ENCODE measurements at regions not wholly inside any gene's neighbourhood (a gene's known extent, or its start where the extent isn't known, plus 50 kb on each side); places are given as distances from the start of the nearest gene placed in this dataset.
"Not testable (repeated sequence)": the region's sequence is repeated elsewhere in the genome, so short reads cannot be mapped to it uniquely, and the experiment has no call there.

DNA sequence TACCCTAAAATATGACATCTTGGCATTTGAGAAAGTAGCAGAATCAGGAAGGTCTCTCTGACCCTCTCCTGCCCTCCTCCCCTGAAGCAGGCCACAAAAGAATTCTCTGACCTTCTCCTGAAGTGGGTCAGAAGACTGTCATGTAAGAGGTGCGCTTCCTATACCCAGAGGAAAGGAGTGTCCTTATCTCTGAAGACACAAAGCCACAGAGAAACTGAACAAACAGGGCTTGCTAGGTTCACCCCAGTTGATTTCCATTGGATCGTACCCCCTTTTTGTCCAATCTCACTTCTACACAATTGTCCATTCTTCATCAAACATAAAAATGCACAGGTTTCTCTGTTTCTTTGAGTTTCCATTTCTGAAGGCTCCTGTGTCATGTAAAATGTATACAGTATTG is 272.0 kb upstream of the SOX4 start:
- Mint-ChIP-seq H3K27ac (no peak overlapping the region), H3K27me3 (no peaks in the 10 kb centered on the region), H3K4me3 (no peak overlapping the region), H3K36me3 (ENCODE audit: low read depth) (no peaks in the 10 kb centered on the region), H3K9me3 (no peaks in the 10 kb centered on the region), H3K4me1 (no peaks in the 10 kb centered on the region)
- no peak for ATAC-seq (replicated peaks)

DNA sequence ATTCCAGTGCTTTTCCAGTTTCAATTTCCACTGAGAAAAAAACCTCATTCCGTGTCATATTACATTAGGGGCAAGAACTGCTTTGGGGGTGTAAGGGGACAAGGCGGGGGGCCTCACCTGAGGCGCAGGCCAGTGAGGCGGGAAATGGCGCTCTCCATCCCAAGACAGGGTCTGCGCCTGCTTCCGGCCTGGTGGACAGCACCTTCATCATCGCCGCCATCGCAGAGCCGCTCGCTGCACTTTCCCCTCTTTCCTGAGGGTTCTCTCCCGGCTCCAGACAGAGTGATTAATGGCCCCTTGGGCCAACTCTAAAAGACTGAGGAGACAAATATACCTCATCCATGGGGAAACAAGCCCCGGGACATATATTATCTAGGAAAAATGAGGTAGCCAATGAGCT is 270.0 kb upstream of the SOX4 start:
- H3K27me3 Mint-ChIP-seq, result no peaks in the 10 kb centered on the region
- no peak overlapping the region for H3K4me3 Mint-ChIP-seq
- no peaks in the 10 kb centered on the region for H3K9me3 Mint-ChIP-seq
- no peak overlapping the region for H3K27ac Mint-ChIP-seq
- no peaks in the 10 kb centered on the region for H3K36me3 Mint-ChIP-seq (ENCODE audit: low read depth)
- H3K4me1 Mint-ChIP-seq, result no peaks in the 10 kb centered on the region
- ATAC-seq (replicated peaks), result no peak

DNA sequence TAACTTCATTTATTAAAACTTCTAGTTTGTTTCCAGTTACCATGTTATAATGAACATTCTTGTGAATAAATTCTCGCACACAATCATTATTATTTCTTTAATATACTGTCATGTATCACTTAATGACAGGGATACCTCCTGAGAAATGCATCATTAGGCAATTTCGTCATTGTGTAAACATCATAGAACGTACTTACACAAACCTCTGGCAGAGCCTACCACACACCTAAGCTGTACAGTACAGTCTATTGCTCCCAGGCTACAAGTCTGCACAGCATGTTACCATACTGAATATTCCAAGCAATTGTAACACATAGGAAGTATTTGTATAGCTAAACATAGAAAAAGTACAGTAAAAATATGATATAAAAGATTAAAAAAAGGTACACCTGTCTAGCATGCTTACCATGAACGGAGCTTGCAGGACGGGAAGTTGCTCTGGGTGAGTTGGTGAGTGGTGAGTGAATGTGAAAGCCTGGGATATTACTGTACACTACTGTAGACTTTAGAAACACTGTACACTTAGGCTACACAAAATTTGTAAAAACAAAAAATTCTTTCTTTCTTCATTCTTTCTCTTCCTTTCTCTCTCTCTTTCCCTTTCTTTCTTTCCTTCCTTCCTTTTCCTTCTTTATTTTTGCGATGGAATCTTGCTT is 268.2 kb upstream of the SOX4 start:
- Mint-ChIP-seq H3K36me3 (ENCODE audit: low read depth) (no peaks in the 10 kb centered on the region), H3K4me3 (no peak overlapping the region), H3K4me1 (no peaks in the 10 kb centered on the region), H3K27ac (no peak overlapping the region), H3K9me3 (no peaks in the 10 kb centered on the region), H3K27me3 (no peaks in the 10 kb centered on the region)
- ATAC-seq (replicated peaks), result peak; percentile 58

DNA sequence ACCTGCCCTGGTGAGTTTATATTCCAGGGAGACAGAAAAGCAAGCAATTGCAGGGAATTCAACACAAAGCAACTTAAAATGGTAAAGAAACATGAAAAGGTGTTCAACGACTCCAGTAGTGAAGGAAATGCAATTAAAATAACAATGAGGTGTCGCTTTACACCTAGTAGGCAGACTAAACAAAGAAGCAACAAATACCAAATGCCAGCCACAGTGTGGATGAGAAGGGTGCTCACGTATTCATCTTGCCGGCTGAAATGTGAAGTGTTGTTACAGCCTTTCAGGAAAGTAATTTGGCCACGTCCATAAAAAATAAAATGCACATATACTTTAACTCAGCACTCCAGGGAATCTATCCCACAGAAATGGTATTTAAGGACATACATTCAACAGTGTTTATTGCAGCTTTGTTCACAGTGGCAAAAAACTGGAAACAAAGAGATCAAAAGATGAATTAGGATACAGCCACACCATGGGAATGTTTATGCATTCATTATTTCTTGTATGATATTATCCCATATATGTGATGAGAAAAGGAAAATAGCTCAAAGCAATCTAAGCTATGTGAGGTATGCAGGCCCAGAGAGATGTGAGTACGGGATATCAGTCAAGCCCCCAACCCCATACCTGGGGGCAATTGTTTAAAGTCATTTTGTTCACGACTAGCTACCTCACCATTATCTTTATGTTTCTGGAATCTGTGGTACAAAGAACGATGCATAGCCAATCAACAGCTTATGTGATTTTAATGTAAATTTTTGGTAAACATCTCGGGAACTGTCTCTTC is 266.0 kb upstream of the SOX4 start:
- no peak for ATAC-seq (replicated peaks)
- Mint-ChIP-seq H3K27me3 (no peaks in the 10 kb centered on the region), H3K27ac (no peak overlapping the region), H3K9me3 (no peaks in the 10 kb centered on the region), H3K4me1 (no peaks in the 10 kb centered on the region), H3K36me3 (ENCODE audit: low read depth) (no peaks in the 10 kb centered on the region), H3K4me3 (no peak overlapping the region)

DNA sequence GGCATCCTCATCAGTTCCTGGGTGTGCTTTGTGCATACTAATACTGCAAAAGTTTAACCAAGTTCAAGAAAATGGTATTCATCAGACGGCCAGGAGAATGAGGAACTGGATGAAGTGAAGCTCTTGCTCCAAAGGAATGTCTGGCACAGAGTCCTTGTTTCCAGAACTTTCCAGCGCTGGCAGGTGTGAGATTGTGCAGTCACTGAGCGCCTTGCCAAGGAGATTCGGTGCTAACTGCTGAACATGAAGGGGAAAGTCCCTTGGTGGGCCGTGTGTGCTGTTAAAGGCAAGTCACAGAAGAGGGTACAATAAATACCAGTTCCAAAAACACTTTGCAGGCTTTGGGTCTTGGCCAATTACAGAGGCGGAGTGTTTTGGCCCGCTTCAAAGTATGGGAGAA is 262.3 kb upstream of the SOX4 start:
- Mint-ChIP-seq H3K4me3 (no peak overlapping the region), H3K36me3 (ENCODE audit: low read depth) (no peaks in the 10 kb centered on the region), H3K9me3 (no peaks in the 10 kb centered on the region), H3K4me1 (no peaks in the 10 kb centered on the region), H3K27me3 (no peaks in the 10 kb centered on the region), H3K27ac (no peak overlapping the region)
- no peak for ATAC-seq (replicated peaks)

DNA sequence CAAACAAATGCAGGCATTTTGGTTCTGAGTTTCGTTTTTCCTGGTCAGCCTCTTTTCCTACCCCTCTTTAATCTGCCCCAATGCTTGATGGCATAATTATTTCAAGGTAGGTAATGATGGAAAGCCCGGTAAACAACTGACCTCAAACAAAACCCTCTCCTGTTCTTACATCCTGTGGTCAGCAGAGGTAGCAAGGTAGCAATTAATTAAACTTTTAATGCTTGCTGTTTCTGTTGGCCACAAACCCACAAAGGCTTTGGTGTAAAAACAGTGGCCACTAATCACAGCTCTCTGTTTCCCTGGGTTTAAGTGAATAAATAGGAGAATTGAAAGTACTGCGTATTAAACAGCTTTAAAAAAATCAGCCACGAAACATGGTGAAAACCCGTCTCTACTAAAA is 261.5 kb upstream of the SOX4 start:
- no peaks in the 10 kb centered on the region for H3K27me3 Mint-ChIP-seq
- no peaks in the 10 kb centered on the region for H3K9me3 Mint-ChIP-seq

DNA sequence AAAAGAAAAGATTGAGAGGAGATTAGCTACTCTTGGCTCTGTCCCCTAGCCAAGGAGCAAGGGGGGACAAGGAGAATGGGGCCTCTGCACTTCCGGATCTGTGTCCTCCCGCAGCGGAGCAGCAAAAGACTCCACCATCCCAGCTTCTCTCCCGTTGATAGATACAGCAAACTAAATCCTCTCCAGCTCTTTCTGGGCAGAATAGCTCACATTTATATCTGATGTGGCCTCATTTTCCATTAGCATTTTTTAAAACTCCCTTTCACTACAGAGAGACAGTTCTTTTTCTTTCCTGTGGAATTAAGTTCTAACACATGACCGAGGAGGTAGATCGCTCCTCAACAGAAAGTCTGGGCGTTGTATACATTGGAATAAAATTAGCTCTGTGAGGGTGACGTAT is 260.9 kb upstream of the SOX4 start:
- Mint-ChIP-seq H3K27ac (no peak overlapping the region), H3K4me1 (no peaks in the 10 kb centered on the region), H3K9me3 (no peaks in the 10 kb centered on the region), H3K36me3 (ENCODE audit: low read depth) (no peaks in the 10 kb centered on the region), H3K4me3 (no peak overlapping the region), H3K27me3 (no peaks in the 10 kb centered on the region)
- no peak for ATAC-seq (replicated peaks)

More for the DNA sequence above, 261.5 kb upstream of the SOX4 start:
- no peak overlapping the region for H3K27ac Mint-ChIP-seq
- H3K4me1 Mint-ChIP-seq, result no peaks in the 10 kb centered on the region
- ATAC-seq (replicated peaks), result no peak
- H3K4me3 Mint-ChIP-seq, result no peak overlapping the region
- H3K36me3 Mint-ChIP-seq (ENCODE audit: low read depth), result no peaks in the 10 kb centered on the region

DNA sequence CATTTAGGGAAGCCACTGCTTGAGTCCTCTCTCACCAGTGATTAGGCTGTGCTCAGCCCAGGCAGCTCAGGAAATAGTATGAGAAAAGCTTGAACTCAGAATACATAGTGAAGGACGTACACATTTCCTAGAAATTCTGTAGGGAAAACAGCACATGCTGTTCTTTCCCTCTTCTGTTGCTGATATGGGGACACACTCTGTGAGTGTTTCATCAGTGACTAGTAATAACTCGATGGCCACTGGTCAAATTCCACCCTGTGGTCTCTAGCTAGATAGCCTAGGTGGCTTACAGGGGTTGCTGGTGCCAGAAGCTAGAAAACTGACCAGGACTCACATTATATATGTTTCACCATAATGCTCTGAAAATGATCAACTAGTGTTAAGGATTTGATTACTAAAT is 259.8 kb upstream of the SOX4 start:
- no peaks in the 10 kb centered on the region for H3K9me3 Mint-ChIP-seq
- no peak overlapping the region for H3K4me3 Mint-ChIP-seq
- no peak for ATAC-seq (replicated peaks)
- no peak overlapping the region for H3K27ac Mint-ChIP-seq
- H3K4me1 Mint-ChIP-seq, result no peaks in the 10 kb centered on the region
- no peaks in the 10 kb centered on the region for H3K27me3 Mint-ChIP-seq
- H3K36me3 Mint-ChIP-seq (ENCODE audit: low read depth), result no peaks in the 10 kb centered on the region

DNA sequence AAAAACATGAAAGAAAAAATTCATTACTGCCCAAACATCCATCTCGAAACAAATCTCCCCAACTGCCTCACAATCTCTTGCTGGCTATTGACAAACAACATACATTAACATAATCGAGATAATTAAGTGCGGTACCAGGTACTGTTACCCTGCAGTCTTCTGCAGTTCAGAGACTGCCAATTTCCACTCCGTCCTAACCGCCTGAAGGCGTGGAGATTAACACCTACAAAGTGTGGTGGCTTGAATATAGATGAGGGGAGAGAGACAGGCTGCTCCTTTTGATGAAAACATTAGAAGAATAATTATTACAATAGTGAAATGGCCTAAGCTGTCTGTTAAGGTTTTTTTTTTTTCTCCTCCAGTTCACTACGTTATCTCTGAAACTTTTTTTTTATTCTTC is 258.9 kb upstream of the SOX4 start:
- Mint-ChIP-seq H3K4me3 (no peak overlapping the region), H3K36me3 (ENCODE audit: low read depth) (no peaks in the 10 kb centered on the region), H3K27ac (no peak overlapping the region), H3K4me1 (no peaks in the 10 kb centered on the region), H3K9me3 (no peaks in the 10 kb centered on the region), H3K27me3 (peaks cover 4% of the 10 kb centered on the region)
- no peak for ATAC-seq (replicated peaks)

DNA sequence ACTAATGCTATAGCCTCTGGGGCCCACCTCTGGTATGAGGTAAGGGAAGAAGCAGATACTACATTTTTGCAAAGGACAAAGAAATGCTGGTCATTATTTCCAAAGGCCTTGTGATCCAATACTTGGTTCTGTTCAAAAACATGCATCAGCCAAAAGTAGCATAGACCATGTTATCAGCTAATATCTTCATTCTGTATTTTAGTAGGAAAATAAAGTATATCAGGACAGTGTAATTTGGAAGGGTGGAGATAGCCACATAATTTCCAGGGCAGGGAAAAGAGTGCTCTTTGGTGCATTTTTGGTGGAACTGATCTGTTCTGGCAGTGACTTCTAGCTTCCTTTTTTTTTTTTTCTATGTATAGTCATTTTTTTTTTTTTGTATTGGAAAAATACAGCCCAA is 258.0 kb upstream of the SOX4 start:
- Mint-ChIP-seq H3K4me1 (no peaks in the 10 kb centered on the region), H3K4me3 (no peak overlapping the region), H3K36me3 (ENCODE audit: low read depth) (no peaks in the 10 kb centered on the region), H3K9me3 (no peaks in the 10 kb centered on the region), H3K27ac (no peak overlapping the region), H3K27me3 (peaks cover 6% of the 10 kb centered on the region)
- no peak for ATAC-seq (replicated peaks)

DNA sequence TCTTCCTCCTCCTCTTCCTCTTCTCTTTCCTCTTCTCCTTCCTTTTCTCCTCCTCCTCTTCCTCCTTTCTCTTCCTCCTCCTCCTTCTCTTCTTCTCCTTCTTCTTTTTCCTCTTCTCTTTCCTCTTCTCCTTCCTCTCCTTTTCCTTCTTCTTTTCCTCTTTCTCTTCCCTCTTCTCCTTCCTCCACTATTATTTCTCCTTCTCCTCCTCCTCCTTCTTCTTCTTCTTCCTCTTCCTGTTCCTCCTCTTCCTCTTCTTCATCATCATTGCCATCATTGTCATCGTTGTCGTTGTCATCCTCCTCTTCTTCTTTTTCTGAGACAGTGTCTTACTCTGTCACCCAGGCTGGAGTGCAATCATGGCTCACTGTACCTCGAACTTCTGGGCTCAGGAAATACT is 256.3 kb upstream of the SOX4 start:
- no peaks in the 10 kb centered on the region for H3K4me1 Mint-ChIP-seq
- no peak overlapping the region for H3K27ac Mint-ChIP-seq
- no peak overlapping the region for H3K4me3 Mint-ChIP-seq
- no peaks in the 10 kb centered on the region for H3K9me3 Mint-ChIP-seq
- H3K27me3 Mint-ChIP-seq, result peaks cover 6% of the 10 kb centered on the region
- H3K36me3 Mint-ChIP-seq (ENCODE audit: low read depth), result no peaks in the 10 kb centered on the region
- ATAC-seq (replicated peaks), result no peak

DNA sequence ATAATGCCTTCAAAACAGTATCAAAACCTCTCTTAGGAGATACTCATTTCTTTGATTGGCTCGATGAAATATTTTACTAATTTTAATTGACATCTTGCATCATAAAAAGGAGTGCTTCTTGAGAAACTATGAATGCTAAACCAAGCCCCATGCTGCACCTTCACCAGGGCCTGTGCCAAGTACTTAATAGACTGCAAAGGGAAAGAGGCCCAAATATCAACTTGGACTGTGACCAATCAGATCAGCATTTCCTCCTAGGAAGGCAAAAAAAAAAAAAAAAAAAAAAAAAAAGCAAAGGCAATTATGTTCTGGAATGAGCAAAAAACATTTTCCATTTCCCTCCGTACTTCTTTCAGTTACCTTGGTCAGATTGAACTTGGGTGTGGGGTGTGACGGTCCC is 253.0 kb upstream of the SOX4 start:
- Mint-ChIP-seq H3K4me1 (no peaks in the 10 kb centered on the region), H3K9me3 (no peaks in the 10 kb centered on the region), H3K4me3 (no peak overlapping the region), H3K27me3 (peaks cover 6% of the 10 kb centered on the region), H3K36me3 (ENCODE audit: low read depth) (no peaks in the 10 kb centered on the region), H3K27ac (no peak overlapping the region)
- no peak for ATAC-seq (replicated peaks)

DNA sequence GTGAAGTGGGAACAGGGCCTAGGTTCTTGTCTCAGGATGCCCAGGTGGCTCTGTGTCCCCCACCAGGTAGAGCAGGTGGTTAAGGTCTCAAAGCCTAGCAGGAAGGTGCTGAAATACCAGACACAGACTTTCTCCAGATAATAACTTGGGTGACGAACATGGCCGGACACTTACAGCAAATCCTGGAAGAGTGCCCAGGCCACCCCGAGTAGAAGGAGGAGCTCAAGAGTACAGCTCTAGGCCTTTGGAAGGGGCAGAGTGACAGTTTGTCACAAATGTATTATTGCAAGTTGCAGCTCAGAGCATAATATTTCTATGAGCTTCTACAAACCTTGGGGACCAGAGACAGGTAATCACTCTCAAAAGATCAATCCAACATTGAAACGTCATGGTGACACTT is 251.6 kb upstream of the SOX4 start:
- ATAC-seq (replicated peaks), result no peak
- no peak overlapping the region for H3K4me3 Mint-ChIP-seq
- no peak overlapping the region for H3K27ac Mint-ChIP-seq
- peaks cover 6% of the 10 kb centered on the region for H3K27me3 Mint-ChIP-seq
- H3K9me3 Mint-ChIP-seq, result no peaks in the 10 kb centered on the region
- H3K36me3 Mint-ChIP-seq (ENCODE audit: low read depth), result no peaks in the 10 kb centered on the region
- H3K4me1 Mint-ChIP-seq, result no peaks in the 10 kb centered on the region

DNA sequence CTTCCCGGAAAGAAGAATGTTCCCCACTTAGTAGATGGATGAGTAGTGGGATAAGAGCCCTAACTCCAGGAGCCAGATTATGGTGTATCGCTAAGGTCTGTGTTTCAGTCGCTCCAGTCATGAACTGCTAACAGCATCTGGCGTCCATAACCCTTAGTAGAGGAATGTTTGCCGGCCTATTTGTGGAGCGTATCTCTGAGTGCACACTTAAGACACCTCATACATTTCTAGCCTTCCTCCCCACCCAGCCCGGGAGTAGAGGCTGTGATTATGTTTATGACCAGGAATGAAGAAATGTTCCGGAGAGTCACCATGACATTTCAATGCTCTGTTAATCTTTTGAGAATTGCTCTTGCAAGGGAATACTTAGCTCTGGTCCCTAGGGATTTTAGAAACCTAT is 251.1 kb upstream of the SOX4 start:
- H3K36me3 Mint-ChIP-seq (ENCODE audit: low read depth), result no peaks in the 10 kb centered on the region

DNA sequence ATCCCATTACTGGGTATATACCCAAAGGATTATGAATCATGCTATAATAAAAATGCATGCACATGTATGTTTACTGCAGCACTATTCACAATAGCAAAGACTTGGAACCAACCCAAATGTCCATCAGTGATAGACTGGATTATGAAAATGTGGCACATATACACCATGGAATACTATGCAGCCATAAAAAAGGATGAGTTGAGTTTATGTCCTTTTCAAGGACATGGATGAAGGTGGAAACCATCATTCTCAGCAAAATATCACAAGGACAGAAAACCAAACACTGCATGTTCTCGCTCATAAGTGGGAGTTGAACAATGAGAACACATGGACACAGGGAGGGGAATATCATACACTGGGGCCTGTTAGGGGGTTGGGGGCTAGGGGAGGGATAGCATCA is 247.8 kb upstream of the SOX4 start:
- H3K36me3 Mint-ChIP-seq (ENCODE audit: low read depth); H3K9me3 Mint-ChIP-seq; H3K4me3 Mint-ChIP-seq; H3K27me3 Mint-ChIP-seq; ATAC-seq (replicated peaks); H3K27ac Mint-ChIP-seq; H3K4me1 Mint-ChIP-seq: not testable (repeated sequence)

More for the DNA sequence above, 251.1 kb upstream of the SOX4 start:
- Mint-ChIP-seq H3K27ac (no peak overlapping the region), H3K9me3 (no peaks in the 10 kb centered on the region), H3K4me3 (no peak overlapping the region), H3K27me3 (peaks cover 6% of the 10 kb centered on the region), H3K4me1 (no peaks in the 10 kb centered on the region)
- ATAC-seq (replicated peaks), result no peak

Data from activated T-helper 17 cell treated with anti-CD3 and anti-CD28 coated beads, Interleukin-2, amount 50 U/mL, for 72 hours (primary cell).